ENCODE measurements at regions not wholly inside any gene's neighbourhood (a gene's known extent, or its start where the extent isn't known, plus 50 kb on each side); places are given as distances from the start of the nearest gene placed in this dataset.

DNA sequence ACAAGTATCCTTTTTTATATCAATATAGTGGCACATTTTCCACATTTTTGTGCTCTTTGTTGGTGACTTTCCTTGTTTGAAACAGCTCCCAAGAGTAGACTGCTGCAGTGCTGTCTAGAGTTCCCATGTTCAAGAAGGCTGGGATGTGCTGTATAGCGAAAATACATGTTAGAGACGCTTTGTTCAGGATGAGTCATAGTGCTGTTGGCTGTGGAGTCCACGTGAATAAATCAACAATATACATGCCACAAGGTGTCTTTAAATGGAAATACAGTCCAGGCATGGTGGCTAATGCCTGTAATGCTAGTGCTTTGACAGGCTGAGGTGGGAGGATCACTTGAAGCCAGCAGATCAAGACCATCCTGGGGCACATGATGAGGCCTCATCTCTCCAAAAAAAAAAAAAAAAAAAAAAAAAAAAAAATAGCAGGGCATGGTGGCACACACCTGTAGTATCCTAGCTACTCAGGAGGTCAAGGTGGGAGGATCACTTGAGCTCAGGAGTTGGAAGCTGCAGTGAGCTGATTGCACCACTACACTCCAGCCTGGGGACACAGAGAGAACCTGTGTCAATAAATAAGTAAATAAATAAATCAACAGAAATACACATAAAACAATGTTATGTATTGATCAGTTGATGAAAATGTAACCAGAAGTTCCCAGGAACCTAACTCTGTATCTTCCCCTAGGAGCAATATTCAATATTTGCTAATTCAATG lies 256.8 kb upstream of the STS start:
- no peaks in the 10 kb centered on the region for H3K4me1 ChIP-seq
- no peak overlapping the region for H3K27ac ChIP-seq
- H3K4me3 ChIP-seq: no peak overlapping the region
- intact Hi-C loops (cut with DNase I; ENCODE audit: low total_unique reads) (no loop called here), in situ Hi-C loops (cut with MboI; ENCODE audit: low pct_ligation_motif_present in 1 of 4, low pct_unique_long_range_greater_than_20kb in 1 of 4, low sequenced_read_pairs in 3 of 4) (no loop called here)
- no peaks in the 10 kb centered on the region for H3K9me3 ChIP-seq
- no peak for DNase-seq
- H3K36me3 ChIP-seq: no peaks in the 10 kb centered on the region
- no peak for TF ChIP-seq POLR2AphosphoS5 (IDR thresholded peaks at IDR 0.05)
- TF ChIP-seq, protein P1, sequence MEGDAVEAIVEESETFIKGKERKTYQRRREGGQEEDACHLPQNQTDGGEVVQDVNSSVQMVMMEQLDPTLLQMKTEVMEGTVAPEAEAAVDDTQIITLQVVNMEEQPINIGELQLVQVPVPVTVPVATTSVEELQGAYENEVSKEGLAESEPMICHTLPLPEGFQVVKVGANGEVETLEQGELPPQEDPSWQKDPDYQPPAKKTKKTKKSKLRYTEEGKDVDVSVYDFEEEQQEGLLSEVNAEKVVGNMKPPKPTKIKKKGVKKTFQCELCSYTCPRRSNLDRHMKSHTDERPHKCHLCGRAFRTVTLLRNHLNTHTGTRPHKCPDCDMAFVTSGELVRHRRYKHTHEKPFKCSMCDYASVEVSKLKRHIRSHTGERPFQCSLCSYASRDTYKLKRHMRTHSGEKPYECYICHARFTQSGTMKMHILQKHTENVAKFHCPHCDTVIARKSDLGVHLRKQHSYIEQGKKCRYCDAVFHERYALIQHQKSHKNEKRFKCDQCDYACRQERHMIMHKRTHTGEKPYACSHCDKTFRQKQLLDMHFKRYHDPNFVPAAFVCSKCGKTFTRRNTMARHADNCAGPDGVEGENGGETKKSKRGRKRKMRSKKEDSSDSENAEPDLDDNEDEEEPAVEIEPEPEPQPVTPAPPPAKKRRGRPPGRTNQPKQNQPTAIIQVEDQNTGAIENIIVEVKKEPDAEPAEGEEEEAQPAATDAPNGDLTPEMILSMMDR (IDR thresholded peaks at IDR 0.05): no peak
- no peak for TF ChIP-seq EP300 (IDR thresholded peaks at IDR 0.05; ENCODE audit: low read depth)
- TF ChIP-seq POLR2A (IDR thresholded peaks at IDR 0.05): no peak
- H3K27me3 ChIP-seq: no peaks in the 10 kb centered on the region
- 82% methylated on average over 3 of the region's 3 CpGs; no CpG with 5 or more reads in 1 of the 2 donors for WGBS, 2 donors (ENCODE audit: low coverage in 1 of 2)

DNA sequence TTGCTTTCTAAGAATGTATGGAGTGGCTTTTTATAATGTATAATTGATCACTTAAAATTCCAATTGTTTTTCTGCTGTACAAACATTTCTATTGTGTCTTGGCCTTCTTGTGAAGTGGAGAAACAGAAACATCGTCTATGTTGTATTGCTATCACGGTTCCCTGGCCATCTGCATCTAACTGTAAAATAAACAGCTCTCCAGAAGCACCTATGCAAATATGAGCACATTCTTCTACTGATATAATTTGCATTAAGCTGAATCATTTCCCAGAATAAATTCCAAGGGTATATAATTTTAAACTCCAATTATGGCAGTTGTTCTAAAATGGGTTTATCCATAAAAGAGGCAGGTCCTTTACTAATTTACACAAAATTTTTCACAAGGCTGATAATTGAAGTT lies 261.6 kb upstream of the STS start:
- Histone ChIP-seq H3K36me3 (no peaks in the 10 kb centered on the region), H3K27ac (no peak overlapping the region), H3K27me3 (no peaks in the 10 kb centered on the region), H3K9me3 (no peaks in the 10 kb centered on the region), H3K4me1 (no peaks in the 10 kb centered on the region), H3K4me3 (no peak overlapping the region)
- intact Hi-C loops (cut with DNase I; ENCODE audit: low total_unique reads) (no loop called here), in situ Hi-C loops (cut with MboI; ENCODE audit: low pct_ligation_motif_present in 1 of 4, low pct_unique_long_range_greater_than_20kb in 1 of 4, low sequenced_read_pairs in 3 of 4) (no loop called here)
- 54 to 56% methylated on average over 2 of the region's 2 CpGs for WGBS, 2 donors (ENCODE audit: low coverage in 1 of 2)
- TF ChIP-seq POLR2AphosphoS5 (IDR thresholded peaks at IDR 0.05) (no peak), EP300 (IDR thresholded peaks at IDR 0.05; ENCODE audit: low read depth) (no peak), POLR2A (IDR thresholded peaks at IDR 0.05) (no peak)
- TF ChIP-seq, protein P1 (IDR thresholded peaks at IDR 0.05): no peak
- DNase-seq: no peak

DNA sequence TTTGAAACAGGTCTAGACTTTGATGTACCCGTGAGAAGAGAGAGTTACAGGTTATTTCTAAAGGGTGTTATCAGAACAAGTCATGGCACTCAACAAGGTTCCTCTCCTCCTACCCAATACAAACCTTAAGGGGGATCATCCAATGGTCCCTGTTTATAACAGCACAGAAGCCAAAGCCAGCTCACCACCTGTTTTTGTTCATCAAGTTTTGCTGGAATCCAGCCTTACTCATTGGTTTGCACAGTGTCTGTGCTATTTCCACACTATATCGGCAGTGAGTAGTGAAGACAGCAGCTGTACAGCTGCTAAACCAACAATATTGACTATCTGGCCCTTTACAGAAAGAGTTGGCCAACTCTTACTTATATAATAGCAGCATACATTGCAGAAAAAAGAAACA lies 262.1 kb upstream of the STS start:
- TF ChIP-seq POLR2AphosphoS5 (IDR thresholded peaks at IDR 0.05): no peak
- TF ChIP-seq, protein P1 (IDR thresholded peaks at IDR 0.05): no peak
- TF ChIP-seq EP300 (IDR thresholded peaks at IDR 0.05; ENCODE audit: low read depth): no peak
- no peak for TF ChIP-seq POLR2A (IDR thresholded peaks at IDR 0.05)

DNA sequence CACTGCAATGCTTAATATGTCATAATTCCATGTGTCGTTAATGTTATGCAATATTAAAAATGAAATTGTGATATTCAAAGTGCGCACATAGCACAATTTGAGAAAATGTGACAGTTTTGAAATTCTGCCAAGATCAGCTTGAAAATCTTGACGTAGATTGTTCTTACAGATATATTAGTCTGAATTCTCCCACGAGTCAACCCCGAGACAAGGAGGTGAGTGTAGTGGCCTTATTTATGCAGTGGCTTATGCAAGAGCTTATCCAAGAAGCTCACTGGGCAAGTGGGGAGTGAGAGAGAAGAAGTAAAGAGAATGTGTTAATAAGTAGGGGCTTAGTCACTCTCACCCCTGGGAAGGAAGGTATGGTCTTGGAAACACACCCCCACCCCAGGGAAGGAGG lies 286.1 kb upstream of the STS start:
- TF ChIP-seq, protein P1 (IDR thresholded peaks at IDR 0.05): no peak
- TF ChIP-seq POLR2AphosphoS5 (IDR thresholded peaks at IDR 0.05): no peak
- no peak for TF ChIP-seq POLR2A (IDR thresholded peaks at IDR 0.05)
- no peak overlapping the region for H3K4me3 ChIP-seq
- 80 to 84% methylated on average over 3 to 5 of the region's 5 CpGs for WGBS, 2 donors (ENCODE audit: low coverage in 1 of 2)
- no peaks in the 10 kb centered on the region for H3K27me3 ChIP-seq
- H3K9me3 ChIP-seq: no peaks in the 10 kb centered on the region
- H3K4me1 ChIP-seq: no peaks in the 10 kb centered on the region
- H3K27ac ChIP-seq: no peak overlapping the region
- H3K36me3 ChIP-seq: no peaks in the 10 kb centered on the region
- intact Hi-C loops (cut with DNase I; ENCODE audit: low total_unique reads): no loop called here
- no peak for DNase-seq
- in situ Hi-C loops (cut with MboI; ENCODE audit: low pct_ligation_motif_present in 1 of 4, low pct_unique_long_range_greater_than_20kb in 1 of 4, low sequenced_read_pairs in 3 of 4): no loop called here

More for the DNA sequence above, 262.1 kb upstream of the STS start:
- no peak for DNase-seq
- Histone ChIP-seq H3K4me1 (no peaks in the 10 kb centered on the region), H3K36me3 (no peaks in the 10 kb centered on the region), H3K9me3 (no peaks in the 10 kb centered on the region), H3K27me3 (no peaks in the 10 kb centered on the region), H3K4me3 (no peak overlapping the region), H3K27ac (no peak overlapping the region)
- intact Hi-C loops (cut with DNase I; ENCODE audit: low total_unique reads): no loop called here
- 55% methylated on average over 2 of the region's 2 CpGs; no CpG with 5 or more reads in 1 of the 2 donors for WGBS, 2 donors (ENCODE audit: low coverage in 1 of 2)
- in situ Hi-C loops (cut with MboI; ENCODE audit: low pct_ligation_motif_present in 1 of 4, low pct_unique_long_range_greater_than_20kb in 1 of 4, low sequenced_read_pairs in 3 of 4): no loop called here

Measured in transverse colon (tissue), 4 donors.